ENCODE measurements at regions not wholly inside any gene's neighbourhood (a gene's known extent, or its start where the extent isn't known, plus 50 kb on each side); places are given as distances from the start of the nearest gene placed in this dataset.
"Not testable (repeated sequence)": the region's sequence is repeated elsewhere in the genome, so short reads cannot be mapped to it uniquely, and the experiment has no call there.

GRCh38 chr7:14071045-14071444 lies 81.6 kb upstream of the ETV1 start:
- no peak for TF ChIP-seq POLR2A (IDR thresholded peaks at IDR 0.05)
- TF ChIP-seq EP300 (IDR thresholded peaks at IDR 0.05), result no peak
- no peak for TF ChIP-seq POLR2AphosphoS5 (IDR thresholded peaks at IDR 0.05)
- Histone ChIP-seq H3K4me1 (no peaks in the 10 kb centered on the region), H3K4me3 (no peak overlapping the region), H3K9me3 (no peaks in the 10 kb centered on the region), H3K27ac (no peak overlapping the region), H3K27me3 (no peaks in the 10 kb centered on the region), H3K36me3 (no peaks in the 10 kb centered on the region)
- ATAC-seq, result no peak
- WGBS, 2 donors (ENCODE audit: low coverage in 1 of 2), result 53 to 56% methylated on average over 3 to 4 of the region's 4 CpGs

- no peaks in the 10 kb centered on the region for H3K36me3 ChIP-seq
- H3K27me3 ChIP-seq, result no peaks in the 10 kb centered on the region
- no peak overlapping the region for H3K4me3 ChIP-seq
- H3K4me1 ChIP-seq, result no peaks in the 10 kb centered on the region
- ATAC-seq, result no peak
- H3K9me3 ChIP-seq, result no peaks in the 10 kb centered on the region
- WGBS, 2 donors (ENCODE audit: low coverage in 1 of 2), result 83 to 88% methylated on average over 2 to 5 of the region's 5 CpGs
- TF ChIP-seq CTCF (IDR thresholded peaks at IDR 0.05), result no peak
- TF ChIP-seq POLR2A (IDR thresholded peaks at IDR 0.05), result no peak
- no peak for TF ChIP-seq POLR2AphosphoS5 (IDR thresholded peaks at IDR 0.05)
- no peak for TF ChIP-seq EP300 (IDR thresholded peaks at IDR 0.05)
- no peak overlapping the region for H3K27ac ChIP-seq
Observed at GRCh38 chr7:14069961-14070360, 80.5 kb upstream of the ETV1 start.

- H3K36me3 ChIP-seq, H3K9me3 ChIP-seq, H3K27me3 ChIP-seq, ATAC-seq, H3K4me1 ChIP-seq, H3K4me3 ChIP-seq, H3K27ac ChIP-seq: not testable (repeated sequence)
- WGBS, 2 donors (ENCODE audit: low coverage in 1 of 2), result 91 to 93% methylated on average over 5 to 8 of the region's 8 CpGs
Observed at GRCh38 chr7:14066783-14067182, 77.3 kb upstream of the ETV1 start.

GRCh38 chr7:14065286-14065685 lies 75.8 kb upstream of the ETV1 start:
- whole genome bisulfite sequencing, 2 donors (ENCODE audit: low coverage in 1 of 2), result 69 to 82% methylated on average over 4 to 5 of the region's 5 CpGs
- H3K9me3 ChIP-seq, result no peaks in the 10 kb centered on the region
- no peaks in the 10 kb centered on the region for H3K4me1 ChIP-seq
- no peak overlapping the region for H3K27ac ChIP-seq
- no peaks in the 10 kb centered on the region for H3K36me3 ChIP-seq
- H3K27me3 ChIP-seq, result no peaks in the 10 kb centered on the region
- no peak for ATAC-seq
- TF ChIP-seq EP300 (IDR thresholded peaks at IDR 0.05) (no peak), POLR2A (IDR thresholded peaks at IDR 0.05) (no peak), POLR2AphosphoS5 (IDR thresholded peaks at IDR 0.05) (no peak), CTCF (IDR thresholded peaks at IDR 0.05) (no peak)
- H3K4me3 ChIP-seq, result no peak overlapping the region

GRCh38 chr7:14055813-14056212 lies 66.3 kb upstream of the ETV1 start:
- H3K4me3 ChIP-seq, result no peak overlapping the region
- 86% methylated on average over 4 of the region's 4 CpGs for WGBS, 2 donors (ENCODE audit: low coverage in 1 of 2)
- no peaks in the 10 kb centered on the region for H3K36me3 ChIP-seq
- ATAC-seq, result no peak
- TF ChIP-seq POLR2A (IDR thresholded peaks at IDR 0.05), result no peak
- H3K27ac ChIP-seq, result no peak overlapping the region
- H3K4me1 ChIP-seq, result no peaks in the 10 kb centered on the region
- no peaks in the 10 kb centered on the region for H3K9me3 ChIP-seq
- H3K27me3 ChIP-seq, result no peaks in the 10 kb centered on the region

- Histone ChIP-seq H3K27ac (no peak overlapping the region), H3K9me3 (no peaks in the 10 kb centered on the region), H3K27me3 (no peaks in the 10 kb centered on the region), H3K4me1 (no peaks in the 10 kb centered on the region), H3K36me3 (no peaks in the 10 kb centered on the region), H3K4me3 (no peak overlapping the region)
- 65 to 84% methylated on average over 3 of the region's 3 CpGs for WGBS, 2 donors (ENCODE audit: low coverage in 1 of 2)
- TF ChIP-seq CTCF (IDR thresholded peaks at IDR 0.05) (no peak), EP300 (IDR thresholded peaks at IDR 0.05) (no peak), POLR2A (IDR thresholded peaks at IDR 0.05) (no peak), POLR2AphosphoS5 (IDR thresholded peaks at IDR 0.05) (no peak)
- ATAC-seq, result no peak
Observed at GRCh38 chr7:14054125-14054524, 64.7 kb upstream of the ETV1 start.

- ATAC-seq, result no peak
- no peaks in the 10 kb centered on the region for H3K4me1 ChIP-seq
- H3K27ac ChIP-seq, result no peak overlapping the region
- no peak overlapping the region for H3K4me3 ChIP-seq
- no peaks in the 10 kb centered on the region for H3K36me3 ChIP-seq
- H3K27me3 ChIP-seq, result no peaks in the 10 kb centered on the region
- no peaks in the 10 kb centered on the region for H3K9me3 ChIP-seq
- TF ChIP-seq EP300 (IDR thresholded peaks at IDR 0.05) (no peak), CTCF (IDR thresholded peaks at IDR 0.05) (no peak), POLR2A (IDR thresholded peaks at IDR 0.05) (no peak), POLR2AphosphoS5 (IDR thresholded peaks at IDR 0.05) (no peak)
- 100% methylated on average over 2 of the region's 2 CpGs for WGBS, 2 donors (ENCODE audit: low coverage in 1 of 2)
Observed at GRCh38 chr7:14048889-14049288, 59.4 kb upstream of the ETV1 start.
